HG03354 (cell line): ENCODE measurements at regions not wholly inside any gene's neighbourhood (a gene's known extent, or its start where the extent isn't known, plus 50 kb on each side); places are given as distances from the start of the nearest gene placed in this dataset.

Source experiments
- ATAC-seq: cut with Tn5 transposase; IDR thresholded peaks from one replicate; pipeline ENCODE4 v1.9.1; 2021; ENCODE audit warnings: mild to moderate bottlenecking; ENCODE audit not compliant: unreplicated experiment, poor library complexity, severe bottlenecking

DNA sequence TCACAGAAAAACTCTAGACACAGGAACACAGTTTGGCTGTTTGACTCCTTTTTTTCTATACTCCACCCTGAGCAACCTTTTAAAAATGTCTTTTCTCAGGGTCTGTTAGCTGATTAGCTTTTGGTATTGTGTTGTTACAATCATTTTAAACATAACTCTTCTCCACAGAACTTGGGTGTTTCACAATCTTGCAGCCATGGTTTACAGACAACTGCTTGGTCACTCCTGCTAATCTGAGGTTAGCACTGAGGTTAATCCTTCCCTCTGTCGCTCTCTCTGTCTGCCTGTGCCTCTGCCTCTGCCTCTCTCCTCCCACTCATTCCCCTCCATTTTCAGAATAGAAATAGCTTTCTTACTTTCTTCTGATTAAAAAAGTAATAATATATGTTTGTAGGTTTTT lies 62.4 kb upstream of the ZBED5 start:
- no peak for ATAC-seq

DNA sequence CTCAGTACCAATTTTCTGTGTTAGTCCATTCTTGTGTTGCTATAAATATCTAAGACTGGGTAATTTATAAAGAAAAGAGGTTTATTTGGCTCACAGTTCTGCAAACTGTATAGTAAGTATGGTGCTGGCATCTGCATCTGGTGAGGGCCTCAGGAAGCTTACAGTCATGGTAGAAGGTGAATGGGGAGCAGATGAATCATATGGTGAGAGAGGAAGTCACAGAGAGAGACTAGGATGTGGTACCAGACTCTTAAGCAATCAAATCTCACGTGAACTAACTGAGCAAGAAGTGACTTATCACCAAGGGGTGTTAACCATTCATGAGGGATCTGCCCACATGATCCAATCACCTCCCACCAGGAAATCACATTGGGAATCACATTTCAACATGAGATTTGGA lies 60.8 kb upstream of the ZBED5 start:
- ATAC-seq: no peak

DNA sequence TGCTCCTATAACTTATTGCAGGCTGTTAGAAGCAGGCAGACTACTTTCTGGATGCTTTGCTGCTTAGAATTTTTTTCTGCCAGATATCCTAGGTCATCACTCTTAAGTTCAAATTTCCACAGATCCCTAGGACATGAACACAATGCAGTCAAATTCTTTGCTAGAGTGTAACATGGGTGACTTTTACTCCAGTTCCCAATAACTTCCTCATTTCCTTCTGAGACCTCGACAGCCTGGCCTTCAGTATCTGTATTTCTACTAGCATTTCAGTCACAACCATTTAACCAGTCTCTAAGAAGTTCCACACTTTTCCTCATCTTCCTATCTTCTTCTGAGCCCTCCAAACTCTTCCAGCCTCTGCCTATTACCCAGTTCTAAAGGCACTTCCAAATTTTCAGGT lies 60.4 kb upstream of the ZBED5 start:
- ATAC-seq: no peak

DNA sequence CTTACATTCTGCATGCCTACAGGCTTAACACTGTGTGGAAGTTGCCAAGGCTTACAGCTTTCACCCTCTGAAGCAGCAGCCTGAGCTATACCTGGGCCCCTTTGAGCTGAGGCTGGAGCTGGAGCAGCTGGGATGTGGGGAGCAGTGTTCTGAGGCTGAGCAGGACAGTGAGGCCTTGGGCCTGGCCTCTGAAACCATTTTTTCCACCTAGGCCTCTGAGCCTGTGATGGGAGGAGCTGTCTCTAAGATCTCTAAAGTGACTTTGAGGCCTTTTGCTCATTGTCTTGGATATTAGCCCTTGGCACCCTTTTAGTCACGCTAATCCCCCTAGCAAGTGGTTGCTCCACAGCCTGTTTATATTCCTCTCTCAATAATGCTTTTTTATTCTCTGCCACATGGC lies 59.9 kb upstream of the ZBED5 start:
- no peak for ATAC-seq

DNA sequence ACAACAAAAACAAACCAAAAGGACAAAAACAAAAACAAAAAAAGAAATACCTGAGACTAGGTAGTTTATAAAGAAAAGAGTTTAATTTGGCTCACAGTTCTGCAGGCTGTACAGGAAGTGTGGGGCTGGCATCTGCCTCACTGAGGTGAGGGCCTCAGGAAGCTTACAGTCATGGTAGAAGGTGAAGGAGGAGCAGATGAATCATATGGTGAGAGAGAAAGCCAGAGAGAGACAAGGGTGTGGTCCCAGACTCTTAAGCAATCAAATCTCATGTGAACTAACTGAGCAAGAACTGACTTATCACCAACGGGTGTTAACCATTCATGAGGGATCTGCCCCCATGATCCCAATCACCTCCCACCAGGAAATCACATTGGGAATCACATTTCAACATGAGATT lies 58.8 kb upstream of the ZBED5 start:
- no peak for ATAC-seq

DNA sequence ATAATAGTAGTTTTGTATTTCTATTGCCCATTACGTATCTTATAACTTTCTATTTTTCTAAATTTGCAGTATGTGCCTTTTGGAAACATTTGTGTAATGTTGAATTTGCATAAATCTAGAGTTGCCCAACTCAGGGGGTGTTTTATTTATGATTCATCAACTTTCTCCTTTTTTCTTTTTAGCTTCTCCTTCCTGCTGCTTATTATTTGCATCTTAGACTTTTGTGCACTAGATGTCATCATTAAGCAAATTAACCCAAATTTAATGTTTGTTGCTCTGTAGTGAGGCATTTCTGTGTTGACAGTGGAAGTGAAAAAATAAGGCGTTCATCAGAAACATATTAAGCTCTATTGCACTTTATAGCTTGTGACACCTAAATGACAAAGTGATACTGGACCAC lies 56.2 kb upstream of the ZBED5 start:
- no peak for ATAC-seq

DNA sequence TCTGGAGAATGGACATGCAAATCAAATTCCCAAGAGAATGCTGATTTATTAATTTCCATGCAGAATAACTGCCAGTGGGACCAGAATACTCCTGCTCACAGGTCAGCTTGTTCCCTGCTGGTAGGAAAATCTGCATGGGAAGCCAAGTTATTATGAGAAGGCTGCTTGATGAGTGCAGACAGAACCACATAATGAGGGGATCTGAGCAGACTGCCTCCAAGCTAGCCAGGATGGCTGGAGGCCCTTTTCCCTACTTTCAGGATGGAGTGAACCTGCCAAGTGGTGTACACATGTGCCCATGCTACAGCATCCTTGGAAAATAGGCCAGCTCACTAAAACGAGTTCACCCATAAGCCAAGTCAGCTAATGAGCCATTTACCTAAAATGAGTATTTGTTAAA lies 55.2 kb upstream of the ZBED5 start:
- no peak for ATAC-seq

DNA sequence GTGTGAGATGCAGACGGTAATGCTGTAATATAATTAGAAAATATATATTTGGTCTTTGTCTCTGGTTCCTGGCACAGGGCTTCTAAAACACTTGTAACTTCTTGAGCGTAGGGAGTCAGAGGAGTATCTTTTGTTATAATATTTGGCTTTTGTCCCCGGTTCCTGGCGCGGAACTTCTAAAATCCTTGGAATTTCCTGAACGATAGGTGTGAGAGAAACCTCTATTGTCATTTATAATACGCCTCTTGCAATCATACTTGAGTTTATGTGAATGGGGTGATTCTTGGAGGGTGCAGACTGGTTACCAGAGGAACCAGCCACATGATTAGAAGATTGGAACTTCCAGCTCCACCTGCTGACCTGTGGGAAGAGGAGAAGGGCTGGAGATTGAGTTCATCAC lies 54.1 kb upstream of the ZBED5 start:
- ATAC-seq: no peak

DNA sequence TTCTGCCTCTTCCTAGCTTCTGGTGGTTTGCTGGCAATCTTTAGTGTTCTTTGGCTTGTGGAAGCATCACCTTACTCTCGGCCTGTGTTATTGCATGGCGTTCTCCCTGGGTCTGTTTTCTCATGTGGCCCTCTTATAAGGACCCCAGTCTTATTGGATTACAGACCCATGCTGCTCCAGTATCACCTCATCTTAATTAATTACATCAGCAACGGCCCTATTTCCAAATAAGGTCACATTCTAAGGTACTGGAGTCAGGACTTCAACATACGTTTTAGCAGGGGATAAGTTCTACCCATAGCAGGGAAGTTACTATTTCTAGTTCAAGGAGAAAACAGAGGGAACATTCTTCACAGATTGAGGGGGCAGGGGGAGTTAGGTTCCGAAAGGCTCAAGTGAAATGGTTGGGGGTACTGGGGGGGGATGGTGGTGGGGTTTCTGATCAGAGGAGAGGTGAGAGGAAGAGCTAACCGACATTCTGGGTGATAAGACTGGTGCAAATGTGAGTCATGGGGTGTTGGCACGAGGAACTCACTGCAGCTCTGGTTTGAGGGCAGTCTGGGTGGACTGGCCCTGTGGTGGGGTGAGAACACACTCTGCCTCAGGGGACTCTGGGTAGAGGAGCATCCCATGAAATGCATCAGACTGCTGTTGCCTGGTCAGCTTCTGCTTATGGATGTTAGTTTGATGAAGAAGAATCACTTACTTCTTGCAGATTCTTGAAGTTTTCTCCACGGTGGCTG lies 51.5 kb upstream of the ZBED5 start:
- ATAC-seq: no peak

DNA sequence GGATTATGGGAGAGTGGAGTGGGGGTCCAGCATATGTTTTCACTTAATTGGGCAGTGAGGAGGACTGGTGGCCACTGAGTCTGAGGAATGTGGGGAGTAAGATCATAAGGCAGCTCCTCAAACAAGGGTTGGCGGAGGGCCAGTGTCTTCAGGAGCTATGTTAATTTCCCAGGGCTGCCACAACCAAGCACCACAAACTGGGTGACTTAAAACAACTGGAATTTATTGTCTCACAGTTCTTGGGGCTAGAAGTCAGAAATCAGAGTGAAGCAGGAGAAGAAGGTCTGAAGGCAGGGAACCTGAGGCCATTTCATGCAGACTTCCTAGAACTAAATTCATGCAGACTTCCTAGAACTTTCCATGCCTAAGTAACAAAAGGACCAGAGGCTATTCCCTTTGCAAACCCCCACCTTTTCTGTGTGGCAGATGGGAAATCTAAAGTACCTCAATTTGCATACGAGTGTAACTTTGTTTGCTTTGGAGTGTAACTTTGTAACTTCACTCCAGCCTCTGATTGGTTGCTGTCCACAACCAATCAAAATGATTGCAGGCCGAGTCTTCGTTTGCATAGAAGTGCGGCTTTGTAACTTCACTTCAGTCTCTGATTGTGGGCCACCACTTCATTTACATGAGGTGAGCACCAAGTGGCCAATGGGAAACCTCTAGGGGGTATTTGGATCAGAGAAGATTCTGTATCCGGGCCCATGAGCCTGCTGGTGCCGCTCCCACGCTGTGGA lies 50.5 kb upstream of the ZBED5 start:
- no peak for ATAC-seq
